ENCODE measurements at regions not wholly inside any gene's neighbourhood (a gene's known extent, or its start where the extent isn't known, plus 50 kb on each side); places are given as distances from the start of the nearest gene placed in this dataset.

DNA sequence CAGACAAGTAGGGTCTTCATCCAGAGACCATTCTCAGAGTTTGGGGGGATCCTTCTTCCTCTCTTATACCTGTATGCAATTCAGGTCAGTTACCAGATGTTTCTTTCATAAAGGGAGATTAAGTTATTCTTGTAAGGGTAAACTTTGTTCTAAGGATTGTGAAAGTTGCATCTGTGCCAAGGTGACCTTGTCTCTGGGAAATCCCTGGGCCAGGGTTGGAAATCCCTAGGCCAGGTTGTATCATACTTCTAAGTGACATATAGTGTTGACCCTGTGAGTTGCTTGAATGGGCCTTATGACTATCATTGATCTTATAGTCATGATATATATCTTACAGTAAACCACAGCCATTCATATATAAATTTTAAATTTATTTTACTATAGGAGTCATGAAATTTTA, 436.9 kb downstream of the RMST start:
- TF ChIP-seq CBX5 (IDR thresholded peaks at IDR 0.05; ENCODE audit: low read depth) (no peak), JUND (IDR thresholded peaks at IDR 0.05; ENCODE audit: low read depth, low read length) (no peak), MYC (IDR thresholded peaks at IDR 0.05; ENCODE audit: insufficient read depth, insufficient read length, insufficient replicate concordance, low read length, severe bottlenecking) (no peak), ZNF274 (IDR thresholded peaks at IDR 0.05; ENCODE audit: insufficient read depth, insufficient read length) (no peak), GABPA (IDR thresholded peaks at IDR 0.05; ENCODE audit: low read depth) (no peak)
